NCI-H82 treated with DMSO at 0.1 percent for 48 hours (cell line): ENCODE measurements at regions not wholly inside any gene's neighbourhood (a gene's known extent, or its start where the extent isn't known, plus 50 kb on each side); places are given as distances from the start of the nearest gene placed in this dataset.

Source experiments
- DNase-seq: peaks from one replicate; lab custom pipeline; 2025; ENCODE audit not compliant: unreplicated experiment; lab: John Stamatoyannopoulos, UW

DNA sequence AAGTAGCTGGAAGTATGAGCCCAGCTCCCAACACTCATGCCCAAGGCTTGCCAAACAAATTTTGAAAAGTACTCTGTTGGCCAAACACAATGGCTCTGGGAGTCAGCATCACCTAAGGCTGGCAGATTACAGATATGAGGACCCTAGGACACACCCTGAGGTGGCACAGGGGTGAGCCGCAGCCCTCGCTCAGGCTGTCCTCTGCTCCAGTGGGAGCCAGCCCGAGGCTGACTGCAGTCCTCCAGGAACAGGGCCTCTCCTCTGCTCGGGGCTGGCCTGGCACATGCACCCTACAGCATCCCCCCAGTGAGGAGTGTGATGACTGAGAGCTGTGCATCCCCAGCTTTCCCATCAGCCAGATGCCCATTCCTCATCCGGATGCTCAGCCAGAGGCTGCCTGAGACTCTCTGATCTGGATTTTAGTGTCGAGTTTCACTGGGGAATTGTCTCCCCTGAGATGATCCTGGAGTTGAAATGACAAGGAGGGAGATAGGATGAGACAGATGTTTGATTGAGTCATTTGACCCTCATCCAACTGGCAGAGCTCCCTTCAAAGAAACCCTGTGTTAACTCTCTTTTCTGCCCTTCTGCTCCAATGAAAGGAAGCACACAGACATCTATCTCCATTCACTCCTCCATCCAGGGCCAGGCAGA, 269.3 kb upstream of the NCKAP5 start:
- peak; percentile 29 for DNase-seq

DNA sequence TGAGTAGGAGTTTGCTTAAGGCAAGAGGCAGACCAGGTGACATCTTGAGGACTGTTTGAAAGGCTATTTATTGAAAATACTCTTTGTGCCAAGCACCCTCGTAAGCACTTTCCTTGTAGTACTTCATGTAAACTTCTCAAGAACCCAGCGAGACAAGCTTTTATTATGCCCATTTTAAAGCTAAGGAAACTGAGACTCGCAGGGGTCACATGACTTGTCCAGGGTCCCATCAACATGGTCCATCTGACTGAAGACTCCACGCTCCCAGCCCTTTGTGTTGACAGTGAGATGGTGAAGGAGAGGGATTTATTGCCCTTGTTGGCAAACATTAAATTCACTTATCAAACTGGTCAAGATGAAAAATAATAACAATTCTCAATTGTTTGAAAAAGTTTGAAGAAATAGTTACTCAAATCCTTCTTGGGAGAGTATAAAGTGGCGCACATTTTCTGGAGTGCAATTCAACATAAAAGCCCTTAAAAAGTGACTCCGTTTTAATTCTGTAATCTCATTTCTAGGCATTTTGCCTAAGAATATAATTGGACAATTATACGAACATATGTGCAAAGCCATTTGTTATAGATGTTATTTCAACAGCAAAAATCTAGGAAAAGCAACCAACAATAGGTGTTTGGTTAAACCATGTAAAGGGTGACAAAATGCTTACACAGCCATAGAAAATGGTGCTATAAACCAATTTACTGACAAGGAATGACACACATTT, 270.5 kb upstream of the NCKAP5 start:
- DNase-seq: no peak

- DNase-seq: no peak
Observed at GRCh38 chr2:133839677-133840076, 271.4 kb upstream of the NCKAP5 start.

GRCh38 chr2:133840761-133841160, 272.5 kb upstream of the NCKAP5 start:
- DNase-seq: no peak

- DNase-seq: no peak
Observed at GRCh38 chr2:133841900-133842299, 273.6 kb upstream of the NCKAP5 start.

DNA sequence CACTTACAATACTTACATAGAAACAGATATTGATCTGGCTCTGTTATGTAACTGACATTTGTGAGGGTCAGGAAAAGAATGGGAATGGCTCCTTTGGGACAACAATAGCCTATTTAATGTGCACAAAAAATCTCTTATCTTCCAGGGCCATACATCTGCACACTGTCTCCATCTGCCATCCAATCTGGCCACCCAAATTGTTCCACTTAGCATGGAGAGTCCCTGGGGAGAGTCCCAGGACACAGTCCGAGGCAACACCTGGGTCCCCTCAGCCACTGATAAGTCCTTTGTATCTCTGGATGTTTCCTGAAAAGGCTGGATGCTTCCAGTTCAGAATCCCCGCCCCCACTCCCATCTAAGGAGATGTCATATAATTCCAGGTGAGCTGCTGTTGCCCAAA, 274.2 kb upstream of the NCKAP5 start:
- DNase-seq: no peak

- DNase-seq: no peak
Observed at GRCh38 chr2:133843091-133843490, 274.8 kb upstream of the NCKAP5 start.

DNA sequence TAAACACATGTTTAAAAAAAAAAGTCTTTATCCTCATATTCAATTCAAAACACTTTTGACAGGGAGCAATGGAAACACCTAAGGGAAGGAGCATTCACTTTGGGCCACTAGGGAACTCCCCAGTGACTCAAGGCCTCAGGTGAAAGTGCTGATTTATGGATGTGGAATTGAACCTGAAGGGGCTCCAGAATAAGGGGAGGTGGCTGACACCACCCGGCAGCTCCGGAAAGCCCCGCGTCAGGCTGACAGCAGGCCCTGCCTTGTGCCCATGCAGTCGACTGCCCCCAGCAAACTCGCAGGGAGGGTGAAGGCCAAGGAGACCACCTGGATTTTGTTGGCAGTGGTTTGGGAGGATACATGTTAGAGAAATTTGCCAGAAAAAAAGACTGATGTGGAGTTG, 275.3 kb upstream of the NCKAP5 start:
- no peak for DNase-seq

DNA sequence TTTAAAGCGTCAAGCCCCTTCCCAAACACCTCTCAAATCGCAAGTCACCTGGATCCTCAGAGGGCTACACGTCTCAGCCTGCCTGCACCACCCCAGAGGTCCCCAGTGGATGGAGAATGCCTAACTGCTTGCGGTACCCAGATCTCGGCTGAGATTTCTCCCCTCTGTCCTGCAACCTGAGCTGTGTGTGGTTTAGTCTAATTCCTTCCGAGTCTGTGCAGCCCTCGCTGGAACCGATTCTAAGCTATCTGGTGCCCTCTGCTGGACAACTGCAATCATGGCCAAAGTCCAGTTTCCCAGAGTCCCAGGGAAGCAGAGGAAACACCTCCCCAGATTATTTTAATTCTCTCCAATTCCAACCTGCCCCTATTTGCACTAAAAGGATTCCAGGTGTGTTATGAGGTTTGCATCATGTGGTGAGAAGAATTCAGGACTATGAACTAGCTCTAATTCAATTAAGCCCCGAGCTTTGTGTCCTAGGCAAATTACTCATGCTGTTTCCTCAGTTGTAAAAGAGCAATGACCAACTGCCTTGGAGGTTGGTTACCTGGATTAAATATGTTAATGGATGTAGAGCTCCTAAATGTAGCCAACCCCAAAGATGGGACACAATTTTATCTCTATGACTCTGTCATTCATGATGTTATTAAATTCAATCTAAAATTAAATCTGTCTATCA, 276.1 kb upstream of the NCKAP5 start:
- DNase-seq: peak; percentile 62

DNA sequence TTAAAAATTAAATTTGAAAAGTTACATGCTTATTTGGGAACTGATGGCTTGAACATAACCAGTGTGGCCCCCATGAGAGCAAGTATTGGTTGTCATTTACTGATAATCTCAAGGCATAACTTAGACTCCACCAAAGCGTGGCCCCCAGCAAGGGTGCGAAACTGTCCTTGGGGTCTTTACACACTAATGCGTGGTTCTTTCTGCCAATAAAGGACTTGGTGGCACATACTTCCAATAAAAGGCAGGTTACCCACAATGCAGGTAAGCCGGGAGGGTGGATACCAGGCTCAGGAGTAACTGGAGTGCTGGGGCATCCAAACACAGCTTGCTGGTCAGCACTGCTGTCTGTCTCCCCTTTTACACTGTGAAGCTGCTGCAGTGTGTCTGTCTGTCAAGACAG, 278.2 kb upstream of the NCKAP5 start:
- no peak for DNase-seq

DNA sequence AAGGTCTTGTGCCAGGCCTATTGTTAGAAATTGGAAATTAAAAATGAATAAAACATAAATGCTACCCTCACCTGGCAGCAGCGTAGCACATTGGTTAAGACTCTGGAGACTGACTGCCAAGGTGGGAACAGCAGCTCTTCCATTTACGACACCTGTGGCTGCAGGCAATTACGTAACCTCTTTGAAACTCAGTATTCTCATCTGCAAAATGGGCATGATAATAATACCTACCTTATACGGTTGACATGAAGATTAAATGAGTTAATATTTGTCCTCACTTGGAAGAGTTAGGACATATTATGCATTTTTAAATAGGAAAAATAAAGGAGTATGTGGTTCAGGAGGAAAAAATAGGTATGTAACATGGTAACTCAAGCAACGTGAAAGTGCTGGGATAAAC, 279.3 kb upstream of the NCKAP5 start:
- no peak for DNase-seq

DNA sequence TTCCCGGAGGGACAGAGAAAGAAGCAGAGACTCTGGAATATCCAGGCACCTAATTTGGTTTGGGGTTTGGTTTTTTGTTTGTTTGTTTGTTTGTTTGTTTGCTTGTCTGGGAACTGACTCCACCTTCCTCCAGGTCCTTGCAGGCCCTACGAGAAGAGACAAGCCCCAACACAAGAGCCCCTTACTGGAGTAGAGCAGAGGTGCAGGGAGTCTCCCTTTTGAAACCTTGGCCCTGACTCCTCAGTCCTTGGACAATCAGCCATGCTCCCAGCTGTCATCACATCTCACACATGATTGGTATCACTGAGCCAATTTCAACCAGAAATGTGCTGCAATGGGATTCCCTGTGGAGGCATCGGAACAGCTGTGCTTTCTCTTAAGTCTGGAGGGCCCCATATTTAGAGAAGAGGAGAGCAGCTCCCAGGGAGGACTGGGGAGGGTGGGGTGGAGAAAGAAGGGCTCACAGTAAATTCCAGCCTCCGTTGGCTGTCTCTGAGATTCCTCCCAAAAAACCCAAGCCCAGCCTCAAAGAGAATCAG, 279.9 kb upstream of the NCKAP5 start:
- DNase-seq: no peak

DNA sequence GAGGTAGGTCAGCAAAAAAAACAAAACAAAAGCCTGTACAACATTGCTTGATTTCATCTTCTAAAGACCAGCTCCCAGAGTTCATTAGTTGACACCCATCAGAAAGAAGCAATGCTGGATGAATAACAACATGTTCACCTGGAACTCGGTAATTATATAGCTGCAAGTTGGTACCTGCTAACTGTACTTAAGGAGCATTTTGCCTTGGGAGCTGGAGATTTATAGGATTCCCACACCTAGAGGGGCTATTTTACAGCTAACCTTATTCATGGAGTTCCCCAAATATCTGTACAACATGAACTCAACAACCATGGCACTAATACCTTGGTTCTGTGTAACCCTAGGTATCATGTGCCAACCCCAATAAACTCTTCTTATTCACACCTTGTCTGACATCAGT, 281.1 kb upstream of the NCKAP5 start:
- no peak for DNase-seq

- DNase-seq: no peak
Observed at GRCh38 chr2:133854603-133855200, 286.4 kb upstream of the NCKAP5 start.

DNA sequence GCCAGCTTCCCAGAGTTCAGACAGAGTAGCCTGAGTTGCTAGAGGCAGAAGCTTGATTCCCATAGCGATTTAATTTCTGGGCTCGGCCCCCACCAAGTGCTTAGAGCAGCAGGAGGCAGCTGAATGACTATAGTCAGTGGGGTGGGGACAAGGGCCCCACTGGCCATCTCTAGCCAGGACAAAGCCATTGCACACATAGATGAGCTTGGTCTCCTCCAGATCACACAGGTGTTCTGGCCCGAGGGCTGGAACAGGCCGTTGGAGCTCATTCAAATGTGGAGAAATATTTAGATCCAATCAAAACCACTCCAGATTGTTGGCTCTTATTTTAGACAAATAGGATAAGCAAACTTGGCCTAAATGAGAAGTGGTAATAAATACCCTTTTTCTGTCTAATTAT, 287.3 kb upstream of the NCKAP5 start:
- DNase-seq: no peak

GRCh38 chr2:133856678-133857077, 288.4 kb upstream of the NCKAP5 start:
- DNase-seq: no peak

- DNase-seq: no peak
Observed at GRCh38 chr2:133859578-133859977, 291.3 kb upstream of the NCKAP5 start.

- no peak for DNase-seq
Observed at GRCh38 chr2:133862400-133862977, 294.2 kb upstream of the NCKAP5 start.

DNA sequence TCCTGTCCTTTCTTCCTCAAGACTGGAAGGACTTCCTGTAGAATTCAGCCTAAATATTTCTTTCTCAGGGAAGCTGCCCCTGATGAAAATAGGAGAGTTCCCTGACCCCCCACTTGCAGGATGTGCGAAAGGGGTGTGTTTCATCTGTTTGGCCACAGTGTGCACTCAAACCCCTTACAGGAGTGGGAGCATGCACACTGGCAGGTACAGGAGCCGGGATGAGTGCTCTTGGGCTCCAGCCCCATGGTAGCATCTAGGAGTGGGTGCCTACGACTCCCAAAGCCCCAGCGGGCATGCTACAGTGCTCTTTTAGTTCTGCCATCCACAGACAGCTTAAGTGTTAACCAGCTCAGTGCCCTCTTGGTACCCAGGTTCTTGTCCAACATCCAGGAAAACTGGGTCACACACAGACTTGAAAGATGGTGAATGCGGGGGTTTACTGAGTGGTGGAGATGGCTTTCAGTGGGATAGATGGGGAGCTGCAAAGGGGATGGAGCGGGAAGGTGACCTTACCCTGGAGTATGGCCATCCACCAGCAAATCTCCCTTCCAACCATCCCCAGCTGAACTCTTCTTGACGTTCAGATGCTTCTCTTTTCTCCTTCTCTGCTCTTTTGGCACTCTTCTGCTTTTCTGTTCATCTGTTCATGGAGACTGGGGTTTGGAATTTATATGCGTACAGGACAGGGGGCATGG, 295.0 kb upstream of the NCKAP5 start:
- no peak for DNase-seq

DNA sequence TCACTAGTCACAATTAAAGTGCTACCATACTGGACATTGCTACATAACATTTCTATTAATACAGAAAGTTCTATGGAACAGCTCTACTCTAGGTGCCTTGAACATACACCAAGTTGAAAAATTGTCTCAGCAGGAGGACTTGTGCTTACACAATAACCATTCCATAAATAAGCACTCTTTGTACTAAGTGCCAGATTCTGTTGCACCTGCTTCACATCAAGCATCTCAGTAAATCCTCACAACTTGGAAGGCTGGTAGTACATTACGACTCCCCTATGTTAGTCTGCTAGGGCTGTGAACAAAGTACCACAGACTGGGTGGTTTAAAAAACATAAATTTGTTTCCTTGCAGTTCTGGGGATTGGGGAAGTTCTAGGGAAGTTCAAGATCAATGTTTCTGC, 296.9 kb upstream of the NCKAP5 start:
- no peak for DNase-seq

GRCh38 chr2:133867166-133867565, 298.9 kb upstream of the NCKAP5 start:
- DNase-seq: no peak
